IMR-90 (cell line): ENCODE measurements at regions not wholly inside any gene's neighbourhood (a gene's known extent, or its start where the extent isn't known, plus 50 kb on each side); places are given as distances from the start of the nearest gene placed in this dataset.

Experiments
- BHLHE40 ChIP-seq: fragments of 150-350 bp; IDR thresholded peaks from 2 replicates; pipeline ENCODE4 v1.6.1; 2016; ENCODE audit warnings: mild to moderate bottlenecking, low read depth, low read length
- CEBPB ChIP-seq: IDR thresholded peaks from 2 replicates; pipeline ENCODE4 v1.6.1; 2012; ENCODE audit warnings: low read depth, low read length, improper control_type of control experiment
- FOS ChIP-seq: fragments of 150-350 bp; IDR thresholded peaks from 2 replicates; pipeline ENCODE4 v1.6.1; 2016; ENCODE audit warnings: low read depth, low read length
- MAFK ChIP-seq: IDR thresholded peaks from 2 replicates; pipeline ENCODE4 v1.6.1; 2012; ENCODE audit warnings: low read depth, low read length, improper control_type of control experiment
- MXI1 ChIP-seq: IDR thresholded peaks from 2 replicates; pipeline ENCODE4 v1.6.1; 2012; ENCODE audit warnings: low read depth, mild to moderate bottlenecking, low read length, moderate library complexity, borderline replicate concordance
- POLR2A ChIP-seq: IDR thresholded peaks from 2 replicates; pipeline ENCODE4 v1.6.1; 2012; ENCODE audit warnings: mild to moderate bottlenecking, low read depth, low read length
- RAD21 ChIP-seq: IDR thresholded peaks from 2 replicates; pipeline ENCODE4 v1.6.1; 2012; ENCODE audit warnings: low read length, improper control_type of control experiment
- RCOR1 ChIP-seq: IDR thresholded peaks from 2 replicates; pipeline ENCODE4 v1.6.1; 2012; ENCODE audit warnings: mild to moderate bottlenecking, low read length, improper control_type of control experiment; ENCODE audit not compliant: insufficient replicate concordance
- RFX5 ChIP-seq: IDR thresholded peaks from 2 replicates; pipeline ENCODE4 v1.8.0; 2012; ENCODE audit warnings: low read depth, mild to moderate bottlenecking, low read length, moderate library complexity
- SMC3 ChIP-seq: fragments of 150-350 bp; IDR thresholded peaks from 2 replicates; pipeline ENCODE4 v1.6.1; 2016; ENCODE audit warnings: low read depth, mild to moderate bottlenecking, antibody characterized with exemption, low read length, moderate library complexity
- TF ChIP-seq, protein P1 (sequence below): conservative IDR thresholded peaks from 2 replicates; pipeline ENCODE4 v1.5.1; 2012; ENCODE audit warnings: mild to moderate bottlenecking, low read depth, low read length, improper control_type of control experiment
- TF ChIP-seq, protein P2 (sequence below): fragments of 150-350 bp; IDR thresholded peaks from 2 replicates; pipeline ENCODE4 v1.6.1; 2016; ENCODE audit warnings: low read depth, mild to moderate bottlenecking, low read length, moderate library complexity, borderline replicate concordance

GRCh38 chr13:107370015-107370785 is 802.3 kb upstream of the ARGLU1 start:
- TF ChIP-seq, protein P1, sequence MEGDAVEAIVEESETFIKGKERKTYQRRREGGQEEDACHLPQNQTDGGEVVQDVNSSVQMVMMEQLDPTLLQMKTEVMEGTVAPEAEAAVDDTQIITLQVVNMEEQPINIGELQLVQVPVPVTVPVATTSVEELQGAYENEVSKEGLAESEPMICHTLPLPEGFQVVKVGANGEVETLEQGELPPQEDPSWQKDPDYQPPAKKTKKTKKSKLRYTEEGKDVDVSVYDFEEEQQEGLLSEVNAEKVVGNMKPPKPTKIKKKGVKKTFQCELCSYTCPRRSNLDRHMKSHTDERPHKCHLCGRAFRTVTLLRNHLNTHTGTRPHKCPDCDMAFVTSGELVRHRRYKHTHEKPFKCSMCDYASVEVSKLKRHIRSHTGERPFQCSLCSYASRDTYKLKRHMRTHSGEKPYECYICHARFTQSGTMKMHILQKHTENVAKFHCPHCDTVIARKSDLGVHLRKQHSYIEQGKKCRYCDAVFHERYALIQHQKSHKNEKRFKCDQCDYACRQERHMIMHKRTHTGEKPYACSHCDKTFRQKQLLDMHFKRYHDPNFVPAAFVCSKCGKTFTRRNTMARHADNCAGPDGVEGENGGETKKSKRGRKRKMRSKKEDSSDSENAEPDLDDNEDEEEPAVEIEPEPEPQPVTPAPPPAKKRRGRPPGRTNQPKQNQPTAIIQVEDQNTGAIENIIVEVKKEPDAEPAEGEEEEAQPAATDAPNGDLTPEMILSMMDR = no peak
- TF ChIP-seq, protein P2, sequence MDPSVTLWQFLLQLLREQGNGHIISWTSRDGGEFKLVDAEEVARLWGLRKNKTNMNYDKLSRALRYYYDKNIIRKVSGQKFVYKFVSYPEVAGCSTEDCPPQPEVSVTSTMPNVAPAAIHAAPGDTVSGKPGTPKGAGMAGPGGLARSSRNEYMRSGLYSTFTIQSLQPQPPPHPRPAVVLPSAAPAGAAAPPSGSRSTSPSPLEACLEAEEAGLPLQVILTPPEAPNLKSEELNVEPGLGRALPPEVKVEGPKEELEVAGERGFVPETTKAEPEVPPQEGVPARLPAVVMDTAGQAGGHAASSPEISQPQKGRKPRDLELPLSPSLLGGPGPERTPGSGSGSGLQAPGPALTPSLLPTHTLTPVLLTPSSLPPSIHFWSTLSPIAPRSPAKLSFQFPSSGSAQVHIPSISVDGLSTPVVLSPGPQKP = no peak
- TF ChIP-seq POLR2A (no peak), BHLHE40 (peak; percentile 88; the same call in 1 of the 2 replicates), SMC3 (no peak), MXI1 (no peak), RCOR1 (no peak), RFX5 (no peak), MAFK (no peak), CEBPB (no peak), FOS (0 out of 2 replicates have a peak, but pooled peaks have one; percentile 41), RAD21 (peak; percentile 7; the same call in 1 of the 2 replicates)
